HEK293T (cell line): ENCODE measurements at regions not wholly inside any gene's neighbourhood (a gene's known extent, or its start where the extent isn't known, plus 50 kb on each side); places are given as distances from the start of the nearest gene placed in this dataset.

Source experiments
- CTCF ChIA-PET: fragments of 350-600 bp; formaldehyde crosslinking; extraction: SDS; loops from one replicate; lab custom pipeline; 2021; ENCODE audit warnings: antibody characterized with exemption, inconsistent platforms; lab: Yijun Ruan, JAX
- POLR2A ChIA-PET: fragments of 350-600 bp; formaldehyde crosslinking; extraction: SDS; loops from one replicate; lab custom pipeline; 2020; ENCODE audit warnings: antibody characterized with exemption, inconsistent platforms; lab: Yijun Ruan, JAX
- DNase-seq: peaks from one replicate; pipeline ENCODE4 v3.0.0; 2012; ENCODE audit warnings: mixed read lengths; ENCODE audit errors: extremely low spot score
- ARNT ChIP-seq: fragments of 450-650 bp; IDR thresholded peaks from 2 replicates; pipeline ENCODE4 v1.6.1; 2017; ENCODE audit warnings: mild to moderate bottlenecking
- BHLHE40 ChIP-seq: fragments of 450-650 bp; IDR thresholded peaks from 2 replicates; pipeline ENCODE4 v1.6.1; 2016; ENCODE audit warnings: mild to moderate bottlenecking, moderate library complexity, borderline replicate concordance
- CTBP1 ChIP-seq: fragments of 450-650 bp; IDR thresholded peaks from 2 replicates; pipeline ENCODE4 v1.6.1; 2016; ENCODE audit warnings: borderline replicate concordance
- ELF4 ChIP-seq: fragments of 450-650 bp; IDR thresholded peaks from 2 replicates; pipeline ENCODE4 v1.6.1; 2017; ENCODE audit warnings: antibody characterized with exemption
- FOXA1 ChIP-seq: fragments of 450-650 bp; IDR thresholded peaks from 2 replicates; pipeline ENCODE4 v1.6.1; 2016; ENCODE audit warnings: mild to moderate bottlenecking
- FOXK2 ChIP-seq: fragments of 450-650 bp; IDR thresholded peaks from 2 replicates; pipeline ENCODE4 v1.6.1; 2016; ENCODE audit warnings: mild to moderate bottlenecking
- FOXM1 ChIP-seq: fragments of 450-650 bp; IDR thresholded peaks from 2 replicates; pipeline ENCODE4 v1.6.1; 2017; ENCODE audit warnings: mild to moderate bottlenecking, borderline replicate concordance
- HDGF ChIP-seq: fragments of 450-650 bp; IDR thresholded peaks from 2 replicates; pipeline ENCODE4 v1.6.1; 2017; ENCODE audit warnings: antibody characterized with exemption, borderline replicate concordance
- L3MBTL2 ChIP-seq: fragments of 450-650 bp; conservative IDR thresholded peaks from 2 replicates; pipeline ENCODE4 v1.6.1; 2016; ENCODE audit warnings: mild to moderate bottlenecking
- LEF1 ChIP-seq: fragments of 450-650 bp; IDR thresholded peaks from 2 replicates; pipeline ENCODE4 v1.6.1; 2017; ENCODE audit warnings: mild to moderate bottlenecking, borderline replicate concordance
- NFRKB ChIP-seq: fragments of 450-650 bp; IDR thresholded peaks from 2 replicates; pipeline ENCODE4 v1.6.1; 2016; ENCODE audit warnings: mild to moderate bottlenecking, moderate library complexity
- PKNOX1 ChIP-seq: fragments of 450-650 bp; IDR thresholded peaks from 2 replicates; pipeline ENCODE4 v1.6.1; 2016
- SP1 ChIP-seq: fragments of 450-650 bp; IDR thresholded peaks from 2 replicates; pipeline ENCODE4 v1.6.1; 2017
- SUZ12 ChIP-seq: fragments of 450-650 bp; IDR thresholded peaks from 2 replicates; pipeline ENCODE4 v1.6.1; 2016; ENCODE audit warnings: mild to moderate bottlenecking
- TARDBP ChIP-seq: fragments of 450-650 bp; IDR thresholded peaks from 2 replicates; pipeline ENCODE4 v1.6.1; 2016
- ZNF384 ChIP-seq: fragments of 450-650 bp; IDR thresholded peaks from 2 replicates; pipeline ENCODE4 v1.6.1; 2016

GRCh38 chrX:40964633-40965586, 120.3 kb upstream of the USP9X start:
- CTCF ChIA-PET: interaction anchor here (0.6 kb wide), 1 partner anchor 124 kb away, joined by 3 read pairs; no protein-coding TSS in a partner anchor
- POLR2A ChIA-PET: no interaction called here
- no peak for DNase-seq
- no peak for TF ChIP-seq BHLHE40
- no peak for TF ChIP-seq L3MBTL2
- no peak for TF ChIP-seq ELF4
- TF ChIP-seq ARNT: no peak
- no peak for TF ChIP-seq PKNOX1
- TF ChIP-seq SP1: no peak
- no peak for TF ChIP-seq FOXM1
- no peak for TF ChIP-seq LEF1
- TF ChIP-seq FOXA1: no peak

DNA sequence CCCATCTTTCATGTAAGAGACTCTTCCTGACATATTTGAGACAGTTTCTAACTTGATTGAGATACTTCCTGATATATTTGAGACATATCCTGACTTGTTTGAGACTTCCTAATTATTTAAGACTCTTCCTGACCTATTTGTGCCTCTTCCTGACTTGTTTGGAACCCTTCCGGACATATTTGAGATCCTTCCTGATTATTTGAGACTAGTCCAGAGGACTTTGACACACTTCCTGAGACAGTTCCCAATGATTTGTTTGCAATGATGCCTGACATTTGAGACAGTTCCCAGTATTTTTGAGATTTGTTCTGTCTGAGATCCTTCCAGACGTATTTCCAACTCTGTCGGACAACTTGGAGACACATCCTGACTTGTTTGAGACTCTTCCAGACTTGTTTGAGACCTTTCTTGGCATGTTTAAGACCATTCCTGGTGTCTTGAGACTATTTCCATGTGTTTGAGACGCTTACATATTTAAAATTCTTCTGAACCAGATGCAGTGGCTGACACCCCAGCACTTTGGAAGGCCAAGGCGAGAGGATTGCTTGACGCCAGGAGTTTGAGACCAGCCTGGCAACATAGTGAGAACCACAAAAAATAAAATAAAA, 118.9 kb upstream of the USP9X start:
- ChIA-PET POLR2A (no interaction called here), CTCF (no interaction called here)

DNA sequence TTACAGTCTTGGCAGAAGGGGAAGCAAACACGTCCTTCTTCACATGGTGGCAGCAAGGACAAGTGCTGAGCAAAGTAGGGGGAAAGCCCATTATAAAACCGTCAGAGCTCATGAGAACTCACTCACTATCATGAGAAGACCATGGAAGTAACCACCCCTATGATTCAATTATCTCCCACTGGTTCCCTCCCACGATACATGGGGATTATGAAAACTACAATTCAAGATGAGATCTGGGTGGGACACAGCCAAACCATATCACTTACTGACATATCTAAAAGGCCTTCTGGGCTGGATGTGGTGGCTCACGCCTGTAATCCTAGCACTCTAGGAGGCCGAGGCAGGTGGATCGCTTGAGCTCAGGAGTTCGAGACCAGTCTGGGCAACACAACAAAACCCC, 117.1 kb upstream of the USP9X start:
- POLR2A ChIA-PET: no interaction called here
- CTCF ChIA-PET: no interaction called here
- TF ChIP-seq FOXM1 (no peak), NFRKB (no peak), HDGF (no peak), FOXA1 (no peak), TARDBP (no peak), PKNOX1 (no peak), FOXK2 (no peak)
- no peak for DNase-seq

More for the DNA sequence above, 118.9 kb upstream of the USP9X start:
- DNase-seq: no peak
- TF ChIP-seq ELF4 (no peak), L3MBTL2 (no peak), TARDBP (no peak), CTBP1 (no peak), LEF1 (no peak), ZNF384 (no peak), PKNOX1 (no peak), FOXM1 (no peak), HDGF (no peak), SP1 (no peak), FOXA1 (no peak), FOXK2 (no peak), NFRKB (no peak), BHLHE40 (no peak), SUZ12 (no peak), ARNT (no peak)

DNA sequence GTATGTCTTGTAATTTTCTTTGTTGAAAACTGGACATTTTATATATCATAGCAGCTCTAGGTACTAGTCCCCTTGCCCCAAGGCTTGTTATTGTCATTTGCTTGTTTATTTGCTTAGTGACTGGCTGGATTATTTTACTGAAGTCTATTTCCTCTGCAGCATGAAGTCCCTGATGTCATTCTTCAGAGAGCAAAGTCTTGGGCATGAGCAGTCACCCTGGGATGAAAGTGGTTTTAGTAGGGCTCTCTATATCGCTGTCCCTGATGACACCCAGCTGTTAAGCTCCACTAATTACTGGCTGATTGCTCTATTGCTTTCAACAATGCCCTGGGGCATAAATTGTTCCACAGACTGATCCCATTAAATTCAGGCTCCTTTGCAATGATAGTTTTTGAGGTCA, 113.5 kb upstream of the USP9X start:
- ChIA-PET CTCF (no interaction called here), POLR2A (no interaction called here)
- no peak for TF ChIP-seq FOXM1
- TF ChIP-seq CTBP1: no peak
- no peak for TF ChIP-seq SUZ12
- no peak for TF ChIP-seq PKNOX1
- no peak for TF ChIP-seq FOXA1
- no peak for TF ChIP-seq HDGF
- TF ChIP-seq ELF4: no peak
- TF ChIP-seq FOXK2: no peak
- TF ChIP-seq L3MBTL2: no peak
- no peak for TF ChIP-seq ZNF384
- no peak for TF ChIP-seq LEF1
- no peak for TF ChIP-seq TARDBP
- no peak for TF ChIP-seq NFRKB
- DNase-seq: no peak

DNA sequence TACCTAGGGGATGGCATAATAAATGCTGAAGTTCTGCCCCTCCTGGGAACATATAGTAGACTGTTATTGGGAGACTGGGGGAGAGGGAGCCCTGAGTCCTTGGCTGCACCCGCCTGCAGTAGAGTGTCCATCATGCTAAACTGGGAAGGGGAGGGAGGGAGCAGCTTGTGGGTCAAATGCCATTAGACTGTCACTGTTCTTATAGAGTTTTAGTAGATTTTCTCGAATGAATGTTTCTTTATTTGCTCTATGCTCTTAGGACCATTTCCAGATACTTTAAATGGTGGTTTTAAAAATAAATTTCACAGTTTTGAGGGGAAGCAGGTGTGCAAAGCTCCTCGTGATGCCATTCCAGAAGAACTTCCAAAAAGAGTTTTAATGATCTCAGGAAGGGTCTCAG, 111.6 kb upstream of the USP9X start:
- DNase-seq: no peak
- CTCF ChIA-PET: no interaction called here
- TF ChIP-seq FOXM1: no peak
- no peak for TF ChIP-seq ARNT
- TF ChIP-seq ZNF384: no peak
- TF ChIP-seq PKNOX1: no peak
- TF ChIP-seq BHLHE40: no peak
- no peak for TF ChIP-seq SP1
- POLR2A ChIA-PET: no interaction called here
